ENCODE measurements at regions not wholly inside any gene's neighbourhood (a gene's known extent, or its start where the extent isn't known, plus 50 kb on each side); places are given as distances from the start of the nearest gene placed in this dataset.

DNA sequence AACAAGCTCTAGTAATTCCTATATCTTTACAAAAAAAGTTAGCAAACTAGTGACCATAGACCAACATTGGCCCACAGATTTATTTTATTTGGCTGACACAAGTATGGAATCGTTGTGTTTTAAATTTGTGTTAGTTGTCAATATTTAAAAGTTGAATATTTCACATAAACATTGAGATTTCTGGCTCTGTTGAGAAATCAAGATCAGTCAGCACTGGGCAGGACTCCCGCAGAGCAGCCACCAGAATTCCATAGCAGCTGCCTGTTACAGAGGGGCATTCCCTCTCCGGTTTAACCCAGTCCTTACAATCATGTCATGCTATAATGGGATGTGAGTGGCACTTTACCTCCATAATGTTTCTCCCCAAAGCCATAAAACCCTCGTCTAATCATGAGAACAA lies 79.2 kb upstream of the NRIP1 start:
- TF ChIP-seq CTCF (IDR thresholded peaks at IDR 0.05) (no peak), POLR2AphosphoS5 (IDR thresholded peaks at IDR 0.05) (no peak), EP300 (IDR thresholded peaks at IDR 0.05) (no peak), POLR2A (IDR thresholded peaks at IDR 0.05) (no peak)
